HEK293 (cell line): ENCODE measurements at regions not wholly inside any gene's neighbourhood (a gene's known extent, or its start where the extent isn't known, plus 50 kb on each side); places are given as distances from the start of the nearest gene placed in this dataset.

Source experiments
- CTCF ChIA-PET: fragments of 350-600 bp; formaldehyde crosslinking; extraction: SDS; loops from one replicate; lab custom pipeline; 2021; ENCODE audit warnings: antibody characterized with exemption; lab: Yijun Ruan, JAX
- POLR2A ChIA-PET: fragments of 300-600 bp; formaldehyde crosslinking; extraction: SDS; loops from one replicate; lab custom pipeline; 2020; ENCODE audit warnings: antibody characterized with exemption, inconsistent platforms; lab: Yijun Ruan, JAX
- H3K27ac ChIP-seq: fragments of 200-500 bp; sonication (Bioruptor generic); 2 replicates; pipeline ENCODE4 v1.5.1; 2014; ENCODE audit warnings: low read depth, low read length, control low read depth, inconsistent platforms; ENCODE audit errors: extremely low read depth
- H3K36me3 ChIP-seq, 2 experiments: fragments of 200-500 bp in 1 of 2; sonication (Bioruptor generic) in 1 of 2; 1 replicate in 1 of 2; 2 replicates in 1 of 2; pipeline ENCODE4 v1.5.1; 2014 to 2017; ENCODE audit warnings: inconsistent platforms in 2 of 2, low read length in 2 of 2; ENCODE audit not compliant: control insufficient read depth in 2 of 2, insufficient read depth in 1 of 2
- H3K4me1 ChIP-seq: fragments of 200-500 bp; sonication (Bioruptor generic); 2 replicates; pipeline ENCODE4 v1.5.1; 2014; ENCODE audit warnings: mild to moderate bottlenecking, low read length, inconsistent platforms; ENCODE audit not compliant: control insufficient read depth, insufficient read depth
- H3K4me3 ChIP-seq: 2 replicates; pipeline ENCODE4 v1.5.1; 2011; ENCODE audit warnings: low read depth, mild to moderate bottlenecking, control low read depth, low read length, moderate library complexity
- H3K9me3 ChIP-seq: fragments of 200-500 bp; sonication (Bioruptor generic); 2 replicates; pipeline ENCODE4 v1.5.1; 2014; ENCODE audit warnings: low read depth, low read length, inconsistent platforms; ENCODE audit not compliant: control insufficient read depth, insufficient read depth
- BCL11B ChIP-seq: fragments of 450-650 bp; formaldehyde crosslinking; IDR thresholded peaks from 2 replicates; pipeline ENCODE4 v1.5.1; 2016; ENCODE audit warnings: low read depth, missing biosample characterization, missing genetic modification characterization
- GLIS2 ChIP-seq: fragments of 450-650 bp; formaldehyde crosslinking; IDR thresholded peaks from 2 replicates; pipeline ENCODE4 v1.5.1; 2016; ENCODE audit warnings: missing biosample characterization, missing genetic modification characterization
- KLF1 ChIP-seq: fragments of 450-650 bp; formaldehyde crosslinking; IDR thresholded peaks from 2 replicates; pipeline ENCODE4 v1.5.1; 2016; ENCODE audit warnings: missing biosample characterization, missing genetic modification characterization
- MZF1 ChIP-seq: fragments of 450-650 bp; formaldehyde crosslinking; IDR thresholded peaks from 2 replicates; pipeline ENCODE4 v1.5.1; 2017; ENCODE audit warnings: missing biosample characterization, missing genetic modification characterization, borderline replicate concordance
- REPIN1 ChIP-seq: fragments of 450-650 bp; formaldehyde crosslinking; IDR thresholded peaks from 2 replicates; pipeline ENCODE4 v1.5.1; 2017; ENCODE audit warnings: missing biosample characterization, missing genetic modification characterization, low read depth
- SALL2 ChIP-seq: fragments of 450-650 bp; formaldehyde crosslinking; IDR thresholded peaks from 2 replicates; pipeline ENCODE4 v1.5.0; 2017; ENCODE audit warnings: missing biosample characterization, mild to moderate bottlenecking, missing genetic modification characterization, borderline replicate concordance
- YY2 ChIP-seq: fragments of 450-650 bp; formaldehyde crosslinking; IDR thresholded peaks from 2 replicates; pipeline ENCODE4 v1.5.1; 2016; ENCODE audit warnings: missing biosample characterization, missing genetic modification characterization
- ZIC2 ChIP-seq: fragments of 450-650 bp; formaldehyde crosslinking; IDR thresholded peaks from 2 replicates; pipeline ENCODE4 v1.5.1; 2016; ENCODE audit warnings: missing biosample characterization, missing genetic modification characterization
- ZNF10 ChIP-seq: fragments of 450-650 bp; formaldehyde crosslinking; IDR thresholded peaks from 2 replicates; pipeline ENCODE4 v1.5.1; 2017; ENCODE audit warnings: missing biosample characterization, missing genetic modification characterization
- ZNF202 ChIP-seq: fragments of 450-650 bp; formaldehyde crosslinking; IDR thresholded peaks from 2 replicates; pipeline ENCODE4 v1.5.1; 2016; ENCODE audit warnings: missing biosample characterization, missing genetic modification characterization, borderline replicate concordance
- ZNF239 ChIP-seq: fragments of 450-650 bp; formaldehyde crosslinking; IDR thresholded peaks from 2 replicates; pipeline ENCODE4 v1.5.1; 2016; ENCODE audit warnings: missing biosample characterization, missing genetic modification characterization
- ZNF341 ChIP-seq: fragments of 450-650 bp; formaldehyde crosslinking; IDR thresholded peaks from 2 replicates; pipeline ENCODE4; 2016; ENCODE audit warnings: low read depth, missing biosample characterization, missing genetic modification characterization
- ZNF366 ChIP-seq: fragments of 450-650 bp; formaldehyde crosslinking; conservative IDR thresholded peaks from 2 replicates; pipeline ENCODE4 v1.5.1; 2016; ENCODE audit warnings: missing biosample characterization, missing genetic modification characterization
- ZNF426 ChIP-seq: fragments of 450-650 bp; formaldehyde crosslinking; IDR thresholded peaks from 2 replicates; pipeline ENCODE4 v1.5.1; 2017; ENCODE audit warnings: missing biosample characterization, missing genetic modification characterization, mild to moderate bottlenecking, inconsistent platforms, moderate library complexity
- ZNF548 ChIP-seq: fragments of 450-650 bp; formaldehyde crosslinking; IDR thresholded peaks from 2 replicates; pipeline ENCODE4 v1.5.1; 2016; ENCODE audit warnings: missing biosample characterization, missing genetic modification characterization
- ZNF561 ChIP-seq: fragments of 450-650 bp; IDR thresholded peaks from 2 replicates; pipeline ENCODE4 v1.5.1; 2018; ENCODE audit warnings: missing biosample characterization, missing genetic modification characterization, borderline replicate concordance
- ZNF596 ChIP-seq: fragments of 450-650 bp; IDR thresholded peaks from 2 replicates; pipeline ENCODE4 v1.5.0; 2018; ENCODE audit warnings: missing biosample characterization, mild to moderate bottlenecking, missing genetic modification characterization, moderate library complexity
- ZNF660 ChIP-seq: fragments of 450-650 bp; IDR thresholded peaks from 2 replicates; pipeline ENCODE4 v1.5.1; 2018; ENCODE audit warnings: missing biosample characterization, mild to moderate bottlenecking, missing genetic modification characterization
- TF ChIP-seq, protein P1 (sequence below): fragments of 450-650 bp; formaldehyde crosslinking; optimal IDR thresholded peaks from 2 replicates; pipeline ENCODE3; 2016; ENCODE audit warnings: missing biosample characterization, mild to moderate bottlenecking, missing genetic modification characterization
- TF ChIP-seq, protein P2 (sequence below): fragments of 450-650 bp; formaldehyde crosslinking; IDR thresholded peaks from 2 replicates; pipeline ENCODE4 v1.5.1; 2016; ENCODE audit warnings: missing biosample characterization, missing genetic modification characterization
- TF ChIP-seq, protein P3 (sequence below): fragments of 450-650 bp; formaldehyde crosslinking; IDR thresholded peaks from 2 replicates; pipeline ENCODE4 v1.5.1; 2016; ENCODE audit warnings: missing biosample characterization, missing genetic modification characterization
- TF ChIP-seq, protein P4 (sequence below): fragments of 450-650 bp; formaldehyde crosslinking; IDR thresholded peaks from 2 replicates; pipeline ENCODE4 v1.5.1; 2016; ENCODE audit warnings: missing biosample characterization, missing genetic modification characterization
- TF ChIP-seq, protein P5 (sequence below): fragments of 450-650 bp; IDR thresholded peaks from 2 replicates; pipeline ENCODE4 v1.5.1; 2018; ENCODE audit warnings: missing biosample characterization, mild to moderate bottlenecking, missing genetic modification characterization

DNA sequence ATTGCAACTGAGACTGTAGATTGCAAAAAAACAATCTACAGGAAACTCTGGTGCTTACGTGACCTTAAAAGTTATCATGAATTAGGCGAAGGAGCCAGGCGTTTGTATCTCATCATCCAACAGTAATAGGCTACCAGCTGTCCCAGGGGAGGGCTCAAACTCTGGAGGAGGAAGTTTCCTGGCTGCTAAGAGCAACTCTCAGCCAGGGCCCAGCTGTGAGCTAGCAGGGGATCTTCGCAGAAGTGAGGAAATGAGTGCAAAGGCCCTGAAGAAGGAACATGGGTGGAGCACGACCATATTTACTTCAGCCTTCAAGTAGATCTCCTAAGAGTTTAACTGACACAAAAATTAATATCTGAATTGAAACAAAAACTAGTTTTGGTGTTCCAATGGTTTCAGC is 686.9 kb upstream of the MAP3K7 start:
- ChIA-PET POLR2A (no interaction called here), CTCF (interaction anchor here (0.7 to 1.1 kb wide), 2 partner anchors 16 to 53 kb away, joined by 3 to 4 read pairs; no protein-coding TSS in a partner anchor)
- TF ChIP-seq, protein P1, sequence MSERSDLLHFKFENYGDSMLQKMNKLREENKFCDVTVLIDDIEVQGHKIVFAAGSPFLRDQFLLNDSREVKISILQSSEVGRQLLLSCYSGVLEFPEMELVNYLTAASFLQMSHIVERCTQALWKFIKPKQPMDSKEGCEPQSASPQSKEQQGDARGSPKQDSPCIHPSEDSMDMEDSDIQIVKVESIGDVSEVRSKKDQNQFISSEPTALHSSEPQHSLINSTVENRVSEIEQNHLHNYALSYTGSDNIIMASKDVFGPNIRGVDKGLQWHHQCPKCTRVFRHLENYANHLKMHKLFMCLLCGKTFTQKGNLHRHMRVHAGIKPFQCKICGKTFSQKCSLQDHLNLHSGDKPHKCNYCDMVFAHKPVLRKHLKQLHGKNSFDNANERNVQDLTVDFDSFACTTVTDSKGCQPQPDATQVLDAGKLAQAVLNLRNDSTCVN (tag by site-specific recombination) = no peak
- TF ChIP-seq ZIC2 (tag by site-specific recombination) = 0 out of 2 replicates have a peak, but pooled peaks have one; percentile 29
- no peak overlapping the region for H3K4me3 ChIP-seq
- no peaks in the 10 kb centered on the region for H3K9me3 ChIP-seq
- no peaks in the 10 kb centered on the region for H3K36me3 ChIP-seq
- H3K4me1 ChIP-seq = no peaks in the 10 kb centered on the region
- H3K27ac ChIP-seq = no peak overlapping the region

DNA sequence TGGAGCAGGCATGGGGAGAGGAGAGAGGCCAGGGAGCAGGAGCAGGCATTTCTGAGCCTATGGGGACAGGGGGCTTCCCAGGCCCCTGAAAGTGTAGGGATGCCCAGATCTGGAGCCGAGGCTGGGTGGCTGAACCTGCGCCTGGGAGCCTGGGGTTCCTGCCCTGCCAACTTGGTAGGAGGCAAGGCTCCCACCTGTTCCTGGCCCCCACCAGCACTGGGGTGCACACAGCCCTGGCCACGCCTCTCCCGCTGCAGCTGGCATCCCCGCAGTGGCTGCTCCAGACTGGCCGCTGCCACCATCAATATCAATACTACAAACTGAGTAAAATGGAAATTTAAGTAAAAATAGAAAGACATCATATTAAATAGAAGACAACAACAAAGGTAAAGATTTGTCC is 684.9 kb upstream of the MAP3K7 start:
- Histone ChIP-seq H3K36me3 (no peaks in the 10 kb centered on the region), H3K27ac (no peak overlapping the region), H3K4me3 (no peak overlapping the region), H3K9me3 (no peaks in the 10 kb centered on the region), H3K4me1 (no peaks in the 10 kb centered on the region)
- ChIA-PET CTCF (interaction anchor here (0.6 kb wide), 1 partner anchor 459 kb away, joined by 3 read pairs; no protein-coding TSS in a partner anchor), POLR2A (no interaction called here)
- no peak for TF ChIP-seq ZNF426 (tag by site-specific recombination)
- TF ChIP-seq ZNF10 (tag by site-specific recombination) = no peak
- TF ChIP-seq, protein P2, sequence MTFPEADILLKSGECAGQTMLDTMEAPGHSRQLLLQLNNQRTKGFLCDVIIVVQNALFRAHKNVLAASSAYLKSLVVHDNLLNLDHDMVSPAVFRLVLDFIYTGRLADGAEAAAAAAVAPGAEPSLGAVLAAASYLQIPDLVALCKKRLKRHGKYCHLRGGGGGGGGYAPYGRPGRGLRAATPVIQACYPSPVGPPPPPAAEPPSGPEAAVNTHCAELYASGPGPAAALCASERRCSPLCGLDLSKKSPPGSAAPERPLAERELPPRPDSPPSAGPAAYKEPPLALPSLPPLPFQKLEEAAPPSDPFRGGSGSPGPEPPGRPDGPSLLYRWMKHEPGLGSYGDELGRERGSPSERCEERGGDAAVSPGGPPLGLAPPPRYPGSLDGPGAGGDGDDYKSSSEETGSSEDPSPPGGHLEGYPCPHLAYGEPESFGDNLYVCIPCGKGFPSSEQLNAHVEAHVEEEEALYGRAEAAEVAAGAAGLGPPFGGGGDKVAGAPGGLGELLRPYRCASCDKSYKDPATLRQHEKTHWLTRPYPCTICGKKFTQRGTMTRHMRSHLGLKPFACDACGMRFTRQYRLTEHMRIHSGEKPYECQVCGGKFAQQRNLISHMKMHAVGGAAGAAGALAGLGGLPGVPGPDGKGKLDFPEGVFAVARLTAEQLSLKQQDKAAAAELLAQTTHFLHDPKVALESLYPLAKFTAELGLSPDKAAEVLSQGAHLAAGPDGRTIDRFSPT (tag by site-specific recombination) = no peak
- no peak for TF ChIP-seq ZNF660 (tag by site-specific recombination)
- no peak for TF ChIP-seq SALL2 (tag by site-specific recombination)
- TF ChIP-seq MZF1 (tag by site-specific recombination) = no peak
- TF ChIP-seq, protein P3, sequence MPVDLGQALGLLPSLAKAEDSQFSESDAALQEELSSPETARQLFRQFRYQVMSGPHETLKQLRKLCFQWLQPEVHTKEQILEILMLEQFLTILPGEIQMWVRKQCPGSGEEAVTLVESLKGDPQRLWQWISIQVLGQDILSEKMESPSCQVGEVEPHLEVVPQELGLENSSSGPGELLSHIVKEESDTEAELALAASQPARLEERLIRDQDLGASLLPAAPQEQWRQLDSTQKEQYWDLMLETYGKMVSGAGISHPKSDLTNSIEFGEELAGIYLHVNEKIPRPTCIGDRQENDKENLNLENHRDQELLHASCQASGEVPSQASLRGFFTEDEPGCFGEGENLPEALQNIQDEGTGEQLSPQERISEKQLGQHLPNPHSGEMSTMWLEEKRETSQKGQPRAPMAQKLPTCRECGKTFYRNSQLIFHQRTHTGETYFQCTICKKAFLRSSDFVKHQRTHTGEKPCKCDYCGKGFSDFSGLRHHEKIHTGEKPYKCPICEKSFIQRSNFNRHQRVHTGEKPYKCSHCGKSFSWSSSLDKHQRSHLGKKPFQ = no peak
- TF ChIP-seq ZNF202 (tag by site-specific recombination) = no peak

DNA sequence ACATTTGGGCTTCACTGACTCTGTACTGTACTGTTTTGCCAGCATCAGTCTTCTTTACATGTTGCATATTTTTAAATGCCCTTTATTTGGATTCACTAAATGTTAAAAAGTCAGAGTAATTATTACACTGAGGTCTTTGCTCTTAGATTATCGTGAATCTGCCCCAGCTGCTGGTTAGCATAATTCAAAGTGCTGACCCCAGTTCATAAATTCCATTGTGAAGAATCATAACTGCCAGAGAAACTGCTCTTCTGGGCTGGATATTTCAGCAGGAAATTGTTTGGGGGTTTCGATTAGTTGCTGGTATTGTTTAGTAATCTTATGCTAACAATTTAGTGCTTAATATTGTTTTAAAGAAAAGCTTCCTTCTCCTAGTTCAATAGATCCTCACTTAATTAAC is 682.1 kb upstream of the MAP3K7 start:
- Histone ChIP-seq H3K4me1 (no peaks in the 10 kb centered on the region), H3K27ac (no peak overlapping the region), H3K4me3 (no peak overlapping the region), H3K36me3 (no peaks in the 10 kb centered on the region), H3K9me3 (no peaks in the 10 kb centered on the region)
- CTCF ChIA-PET = interaction anchor here (0.7 to 1.0 kb wide), 2 partner anchors 9 to 264 kb away, joined by 3 read pairs; no protein-coding TSS in a partner anchor
- POLR2A ChIA-PET = no interaction called here
- TF ChIP-seq ZNF561 (tag by site-specific recombination) = no peak
- TF ChIP-seq KLF1 = no peak
- TF ChIP-seq ZNF548 = no peak
- TF ChIP-seq, protein P4, sequence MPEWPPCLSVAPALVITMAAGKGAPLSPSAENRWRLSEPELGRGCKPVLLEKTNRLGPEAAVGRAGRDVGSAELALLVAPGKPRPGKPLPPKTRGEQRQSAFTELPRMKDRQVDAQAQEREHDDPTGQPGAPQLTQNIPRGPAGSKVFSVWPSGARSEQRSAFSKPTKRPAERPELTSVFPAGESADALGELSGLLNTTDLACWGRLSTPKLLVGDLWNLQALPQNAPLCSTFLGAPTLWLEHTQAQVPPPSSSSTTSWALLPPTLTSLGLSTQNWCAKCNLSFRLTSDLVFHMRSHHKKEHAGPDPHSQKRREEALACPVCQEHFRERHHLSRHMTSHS = no peak
- no peak for TF ChIP-seq ZNF239 (tag by site-specific recombination)
- no peak for TF ChIP-seq ZNF366
- TF ChIP-seq REPIN1 = no peak
- TF ChIP-seq, protein P5, sequence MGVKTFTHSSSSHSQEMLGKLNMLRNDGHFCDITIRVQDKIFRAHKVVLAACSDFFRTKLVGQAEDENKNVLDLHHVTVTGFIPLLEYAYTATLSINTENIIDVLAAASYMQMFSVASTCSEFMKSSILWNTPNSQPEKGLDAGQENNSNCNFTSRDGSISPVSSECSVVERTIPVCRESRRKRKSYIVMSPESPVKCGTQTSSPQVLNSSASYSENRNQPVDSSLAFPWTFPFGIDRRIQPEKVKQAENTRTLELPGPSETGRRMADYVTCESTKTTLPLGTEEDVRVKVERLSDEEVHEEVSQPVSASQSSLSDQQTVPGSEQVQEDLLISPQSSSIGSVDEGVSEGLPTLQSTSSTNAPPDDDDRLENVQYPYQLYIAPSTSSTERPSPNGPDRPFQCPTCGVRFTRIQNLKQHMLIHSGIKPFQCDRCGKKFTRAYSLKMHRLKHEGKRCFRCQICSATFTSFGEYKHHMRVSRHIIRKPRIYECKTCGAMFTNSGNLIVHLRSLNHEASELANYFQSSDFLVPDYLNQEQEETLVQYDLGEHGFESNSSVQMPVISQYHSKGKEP = no peak
- TF ChIP-seq BCL11B (tag by site-specific recombination) = no peak
- no peak for TF ChIP-seq ZNF596 (tag by site-specific recombination)
- no peak for TF ChIP-seq YY2 (tag by site-specific recombination)
- no peak for TF ChIP-seq ZNF341
- no peak for TF ChIP-seq GLIS2 (tag by site-specific recombination)
